Parathyroid adenoma (tissue), 2 donors: ENCODE measurements at regions not wholly inside any gene's neighbourhood (a gene's known extent, or its start where the extent isn't known, plus 50 kb on each side); places are given as distances from the start of the nearest gene placed in this dataset.

ENCODE experiments used
- H2AFZ ChIP-seq: fragments of 300-600 bp; sonication (generic); one replicate; pipeline ENCODE4 v1.7.0; 2017; ENCODE audit warnings: antibody characterized with exemption, mild to moderate bottlenecking
- H3K27ac ChIP-seq: fragments of 300-600 bp; sonication (generic); one replicate; pipeline ENCODE4 v1.7.0; 2017
- H3K27me3 ChIP-seq: fragments of 300-600 bp; sonication (generic); one replicate; pipeline ENCODE4 v1.7.0; 2017; ENCODE audit warnings: low read length; ENCODE audit not compliant: control insufficient read depth, insufficient read depth
- H3K36me3 ChIP-seq: fragments of 300-600 bp; sonication (generic); one replicate; pipeline ENCODE4 v1.7.0; 2017; ENCODE audit warnings: low read length; ENCODE audit not compliant: control insufficient read depth, insufficient read depth
- H3K4me1 ChIP-seq: fragments of 300-600 bp; sonication (generic); one replicate; pipeline ENCODE4 v1.7.0; 2017; ENCODE audit warnings: control low read depth
- H3K4me2 ChIP-seq: fragments of 300-600 bp; sonication (generic); one replicate; pipeline ENCODE4 v1.7.0; 2017; ENCODE audit warnings: low read length
- H3K4me3 ChIP-seq: fragments of 300-600 bp; sonication (generic); one replicate; pipeline ENCODE4 v1.7.0; 2017; ENCODE audit warnings: low read depth, low read length
- H3K79me2 ChIP-seq: fragments of 300-600 bp; sonication (generic); one replicate; pipeline ENCODE4 v1.7.0; 2017; ENCODE audit warnings: control low read depth
- H3K9ac ChIP-seq: fragments of 300-600 bp; sonication (generic); one replicate; pipeline ENCODE4 v1.7.0; 2017; ENCODE audit warnings: mild to moderate bottlenecking
- H3K9me3 ChIP-seq: fragments of 300-600 bp; sonication (generic); one replicate; pipeline ENCODE4 v1.7.0; 2017; ENCODE audit warnings: low read length; ENCODE audit not compliant: control insufficient read depth
- CTCF ChIP-seq: fragments of 300-600 bp; sonication (generic); IDR thresholded peaks from one replicate; pipeline ENCODE4 v1.7.0; 2017; ENCODE audit warnings: antibody characterized with exemption, mild to moderate bottlenecking
- donor health status: primary hyperparathyroidism.

- no peaks in the 10 kb centered on the region for H3K4me1 ChIP-seq
- no peak overlapping the region for H2AFZ ChIP-seq
- H3K9ac ChIP-seq = no peak overlapping the region
- H3K4me2 ChIP-seq = no peak overlapping the region
- no peak overlapping the region for H3K4me3 ChIP-seq
- no peaks in the 10 kb centered on the region for H3K9me3 ChIP-seq
- H3K27ac ChIP-seq = no peak overlapping the region
- no peaks in the 10 kb centered on the region for H3K27me3 ChIP-seq
- no peaks in the 10 kb centered on the region for H3K36me3 ChIP-seq
- TF ChIP-seq CTCF = no peak
- no peaks in the 10 kb centered on the region for H3K79me2 ChIP-seq
Measured at GRCh38 chr20:55701467-55701866, 303.9 kb downstream of the CBLN4 start.

GRCh38 chr20:55696520-55696919 is 308.8 kb downstream of the CBLN4 start:
- no peaks in the 10 kb centered on the region for H3K27me3 ChIP-seq
- no peak for TF ChIP-seq CTCF
- no peaks in the 10 kb centered on the region for H3K4me1 ChIP-seq
- H3K79me2 ChIP-seq = no peaks in the 10 kb centered on the region
- H3K9ac ChIP-seq = no peak overlapping the region
- no peak overlapping the region for H3K27ac ChIP-seq
- H3K4me3 ChIP-seq = no peak overlapping the region
- no peaks in the 10 kb centered on the region for H3K9me3 ChIP-seq
- H2AFZ ChIP-seq = no peak overlapping the region
- H3K36me3 ChIP-seq = no peaks in the 10 kb centered on the region
- H3K4me2 ChIP-seq = no peak overlapping the region

GRCh38 chr20:55693641-55694040 is 311.7 kb downstream of the CBLN4 start:
- Histone ChIP-seq H3K4me2 (no peak overlapping the region), H3K4me3 (no peak overlapping the region), H3K36me3 (no peaks in the 10 kb centered on the region), H3K4me1 (no peaks in the 10 kb centered on the region), H2AFZ (no peak overlapping the region), H3K27ac (no peak overlapping the region), H3K79me2 (no peaks in the 10 kb centered on the region), H3K9ac (no peak overlapping the region), H3K9me3 (no peaks in the 10 kb centered on the region), H3K27me3 (no peaks in the 10 kb centered on the region)
- no peak for TF ChIP-seq CTCF

GRCh38 chr20:55685841-55686240 is 319.5 kb downstream of the CBLN4 start:
- Histone ChIP-seq H3K27ac (no peak overlapping the region), H3K79me2 (no peaks in the 10 kb centered on the region), H3K4me3 (no peak overlapping the region), H3K4me1 (no peaks in the 10 kb centered on the region), H3K4me2 (no peak overlapping the region), H3K36me3 (no peaks in the 10 kb centered on the region), H2AFZ (no peak overlapping the region), H3K9ac (no peak overlapping the region), H3K27me3 (no peaks in the 10 kb centered on the region), H3K9me3 (no peaks in the 10 kb centered on the region)
- TF ChIP-seq CTCF = no peak

GRCh38 chr20:55685425-55685824 is 319.9 kb downstream of the CBLN4 start:
- H3K27ac ChIP-seq = no peak overlapping the region
- H3K4me3 ChIP-seq = no peak overlapping the region
- H3K27me3 ChIP-seq = no peaks in the 10 kb centered on the region
- no peak overlapping the region for H2AFZ ChIP-seq
- H3K36me3 ChIP-seq = no peaks in the 10 kb centered on the region
- no peaks in the 10 kb centered on the region for H3K9me3 ChIP-seq
- TF ChIP-seq CTCF = no peak
- no peaks in the 10 kb centered on the region for H3K79me2 ChIP-seq
- no peak overlapping the region for H3K9ac ChIP-seq
- no peaks in the 10 kb centered on the region for H3K4me1 ChIP-seq
- no peak overlapping the region for H3K4me2 ChIP-seq
